ENCODE measurements at regions not wholly inside any gene's neighbourhood (a gene's known extent, or its start where the extent isn't known, plus 50 kb on each side); places are given as distances from the start of the nearest gene placed in this dataset.

- TF ChIP-seq CTCF (conservative IDR thresholded peaks at IDR 0.05; ENCODE audit: low read length), result no peak
- H3K4me3 ChIP-seq (ENCODE audit: low read length), result no peak overlapping the region
- DNase-seq (ENCODE audit: low read depth), result no peak
These were observed 106.6 kb downstream of the DUSP10 start for GRCh38 chr1:221635305-221635704.

- no peak for DNase-seq (ENCODE audit: low read depth)
- TF ChIP-seq CTCF (conservative IDR thresholded peaks at IDR 0.05; ENCODE audit: low read length), result no peak
These were observed 105.8 kb downstream of the DUSP10 start for GRCh38 chr1:221636096-221636495.

DNA sequence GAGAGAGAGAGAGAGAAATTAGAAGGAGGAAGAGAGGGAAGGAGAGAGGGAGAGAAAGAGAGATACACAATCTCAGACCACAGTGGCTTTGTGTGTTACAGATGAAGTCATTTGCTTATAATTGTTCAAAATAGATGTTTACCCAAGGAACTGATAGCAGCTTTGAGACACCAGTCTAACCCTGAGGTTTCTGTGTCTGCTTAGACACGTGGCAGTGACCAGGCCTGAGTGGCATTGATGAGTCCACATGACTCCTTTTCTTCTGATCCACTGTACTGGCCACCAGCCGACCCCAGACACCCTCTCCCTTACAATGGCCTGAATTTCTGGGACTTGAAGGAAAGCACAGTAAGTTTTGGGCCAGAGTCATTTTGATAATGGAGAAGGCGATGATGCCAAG, 104.9 kb downstream of the DUSP10 start:
- no peak for TF ChIP-seq CTCF (conservative IDR thresholded peaks at IDR 0.05; ENCODE audit: low read length)
- DNase-seq (ENCODE audit: low read depth), result no peak
- H3K4me3 ChIP-seq (ENCODE audit: low read length), result no peak overlapping the region

More at GRCh38 chr1:221636096-221636495, 105.8 kb downstream of the DUSP10 start:
- no peak overlapping the region for H3K4me3 ChIP-seq (ENCODE audit: low read length)

DNA sequence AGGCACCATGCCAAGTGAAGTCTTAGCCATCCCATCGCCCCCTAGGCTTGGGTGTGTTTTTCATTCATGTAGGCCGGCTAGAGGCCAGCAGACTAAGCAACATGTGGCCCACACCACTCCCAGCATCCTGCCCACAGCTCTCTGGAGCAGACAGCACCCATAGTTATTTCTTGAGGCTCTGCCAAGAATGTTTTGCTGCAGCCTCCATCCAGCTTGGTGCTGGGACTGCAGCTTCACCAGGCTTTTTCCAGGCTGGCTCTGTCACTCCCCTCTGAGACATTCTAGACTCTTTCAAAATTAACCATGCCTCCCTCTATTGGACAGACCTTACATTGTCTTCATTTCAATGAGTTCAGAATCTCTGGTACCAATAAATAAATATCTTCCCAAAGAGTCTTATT, 104.2 kb downstream of the DUSP10 start:
- peak; percentile 90 for DNase-seq (ENCODE audit: low read depth)
- no peak overlapping the region for H3K4me3 ChIP-seq (ENCODE audit: low read length)
- TF ChIP-seq CTCF (conservative IDR thresholded peaks at IDR 0.05; ENCODE audit: low read length), result peak; percentile 38

- DNase-seq (ENCODE audit: low read depth), result no peak
- TF ChIP-seq CTCF (conservative IDR thresholded peaks at IDR 0.05; ENCODE audit: low read length), result no peak
- no peak overlapping the region for H3K4me3 ChIP-seq (ENCODE audit: low read length)
These were observed 103.3 kb downstream of the DUSP10 start for GRCh38 chr1:221638595-221638994.

DNA sequence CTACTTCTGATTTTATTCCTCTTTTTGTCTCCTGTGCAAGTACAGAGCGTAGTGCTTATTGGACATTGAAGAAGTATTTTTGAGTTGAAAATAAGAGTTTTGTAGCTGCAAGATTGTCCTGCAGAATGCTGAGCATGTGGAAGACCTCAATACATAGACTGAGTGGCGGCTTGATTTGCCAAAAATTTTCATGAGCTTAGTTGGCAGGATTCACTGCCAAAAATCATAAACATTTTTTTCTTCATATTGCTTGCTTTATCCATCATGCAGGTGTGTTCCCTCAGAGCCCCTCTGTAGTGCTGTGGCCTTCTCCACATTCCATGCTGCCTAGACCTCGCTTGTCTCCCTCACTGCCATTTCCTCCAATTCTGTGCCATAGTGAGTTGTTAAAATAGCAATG, 100.1 kb downstream of the DUSP10 start:
- no peak for TF ChIP-seq CTCF (conservative IDR thresholded peaks at IDR 0.05; ENCODE audit: low read length)
- DNase-seq (ENCODE audit: low read depth), result no peak
- H3K4me3 ChIP-seq (ENCODE audit: low read length), result no peak overlapping the region

- no peak for TF ChIP-seq CTCF (conservative IDR thresholded peaks at IDR 0.05; ENCODE audit: low read length)
- H3K4me3 ChIP-seq (ENCODE audit: low read length), result no peak overlapping the region
- no peak for DNase-seq (ENCODE audit: low read depth)
These were observed 98.3 kb downstream of the DUSP10 start for GRCh38 chr1:221643404-221644144.

Measured in AG10803 (cell line).